ENCODE measurements at regions not wholly inside any gene's neighbourhood (a gene's known extent, or its start where the extent isn't known, plus 50 kb on each side); places are given as distances from the start of the nearest gene placed in this dataset.
"Not testable (repeated sequence)": the region's sequence is repeated elsewhere in the genome, so short reads cannot be mapped to it uniquely, and the experiment has no call there.

- Histone ChIP-seq H3K9ac (no peak overlapping the region), H3K27ac (no peak overlapping the region), H2AFZ (replicated peaks) (no peak overlapping the region), H3K4me2 (no peak overlapping the region), H3K9me3 (ENCODE audit: low read depth) (no peaks in the 10 kb centered on the region), H3K36me3 (no peaks in the 10 kb centered on the region), H3K4me1 (peaks cover 15% of the 10 kb centered on the region), H4K20me1 (ENCODE audit: low read depth) (no peaks in the 10 kb centered on the region), H3K27me3 (no peaks in the 10 kb centered on the region), H3K4me3 (no peak overlapping the region), H3K79me2 (ENCODE audit: low read depth) (no peaks in the 10 kb centered on the region), H3F3A (ENCODE audit: low read depth) (peaks cover 7% of the 10 kb centered on the region)
- peaks cover 3% of the 10 kb centered on the region for H3K9me3 Mint-ChIP-seq
- H3K4me3 Mint-ChIP-seq = no peak overlapping the region
- no peak overlapping the region for H3K27ac Mint-ChIP-seq
- TF ChIP-seq CTCF (IDR thresholded peaks at IDR 0.05) (no peak), EZH2phosphoT487 (IDR thresholded peaks at IDR 0.05) (no peak), EZH2 (IDR thresholded peaks at IDR 0.05) (no peak)
- H3K4me1 Mint-ChIP-seq = peaks cover 23% of the 10 kb centered on the region
- DNase-seq (ENCODE audit: low spot score) = no peak
- H3K27me3 Mint-ChIP-seq (ENCODE audit: insufficient read depth, low read depth) = peaks cover 2% of the 10 kb centered on the region
- H3K36me3 Mint-ChIP-seq = no peaks in the 10 kb centered on the region
These were observed 162.4 kb upstream of the DAAM1 start for GRCh38 chr14:59026081-59026480.

- H3K27me3 ChIP-seq; H3K27ac Mint-ChIP-seq; H3K4me2 ChIP-seq; H3K27me3 Mint-ChIP-seq (ENCODE audit: insufficient read depth, low read depth); H3K36me3 ChIP-seq; H3K36me3 Mint-ChIP-seq; H3F3A ChIP-seq (ENCODE audit: low read depth); H3K27ac ChIP-seq; H3K4me3 ChIP-seq; H4K20me1 ChIP-seq (ENCODE audit: low read depth); H2AFZ ChIP-seq (replicated peaks); H3K9ac ChIP-seq; H3K79me2 ChIP-seq (ENCODE audit: low read depth); H3K9me3 Mint-ChIP-seq; H3K9me3 ChIP-seq (ENCODE audit: low read depth); DNase-seq (ENCODE audit: low spot score): not testable (repeated sequence)
- peaks cover 15% of the 10 kb centered on the region for H3K4me1 ChIP-seq
- Mint-ChIP-seq H3K4me3 (peak overlapping the region; percentile 37), H3K4me1 (peaks cover 25% of the 10 kb centered on the region)
These were observed 161.8 kb upstream of the DAAM1 start for GRCh38 chr14:59026640-59027039.

GRCh38 chr14:59028476-59029202 is 159.8 kb upstream of the DAAM1 start:
- H3K4me1 Mint-ChIP-seq = peaks cover 25% of the 10 kb centered on the region
- peaks cover 15% of the 10 kb centered on the region for H3K4me1 ChIP-seq
- no peaks in the 10 kb centered on the region for H3K27me3 ChIP-seq
- H4K20me1 ChIP-seq (ENCODE audit: low read depth) = no peaks in the 10 kb centered on the region
- peak overlapping the region; percentile 46 for H3K4me2 ChIP-seq
- no peak overlapping the region for H3K9ac ChIP-seq
- H3K4me3 ChIP-seq = peak overlapping the region; percentile 12
- H3F3A ChIP-seq (ENCODE audit: low read depth) = peaks cover 7% of the 10 kb centered on the region
- no peaks in the 10 kb centered on the region for H3K36me3 Mint-ChIP-seq
- no peak overlapping the region for H3K4me3 Mint-ChIP-seq
- H3K9me3 ChIP-seq (ENCODE audit: low read depth) = no peaks in the 10 kb centered on the region
- no peaks in the 10 kb centered on the region for H3K36me3 ChIP-seq
- TF ChIP-seq EZH2 (IDR thresholded peaks at IDR 0.05) = no peak
- no peak for TF ChIP-seq EZH2phosphoT487 (IDR thresholded peaks at IDR 0.05)
- TF ChIP-seq CTCF (IDR thresholded peaks at IDR 0.05) = peak; percentile 84
- no peaks in the 10 kb centered on the region for H3K79me2 ChIP-seq (ENCODE audit: low read depth)
- peak overlapping the region; percentile 95 for H3K27ac Mint-ChIP-seq
- no peak overlapping the region for H3K27ac ChIP-seq
- peak; percentile 81 for DNase-seq (ENCODE audit: low spot score)
- H2AFZ ChIP-seq (replicated peaks) = peak overlapping the region; percentile 90
- H3K27me3 Mint-ChIP-seq (ENCODE audit: insufficient read depth, low read depth) = peaks cover 2% of the 10 kb centered on the region
- peaks cover 3% of the 10 kb centered on the region for H3K9me3 Mint-ChIP-seq

- H4K20me1 ChIP-seq (ENCODE audit: low read depth) = no peaks in the 10 kb centered on the region
- no peaks in the 10 kb centered on the region for H3K9me3 Mint-ChIP-seq
- no peak overlapping the region for H3K27ac Mint-ChIP-seq
- H3K4me2 ChIP-seq = no peak overlapping the region
- DNase-seq (ENCODE audit: low spot score) = no peak
- H3F3A ChIP-seq (ENCODE audit: low read depth) = peaks cover 7% of the 10 kb centered on the region
- H3K9me3 ChIP-seq (ENCODE audit: low read depth) = no peaks in the 10 kb centered on the region
- no peak overlapping the region for H3K4me3 ChIP-seq
- no peak overlapping the region for H2AFZ ChIP-seq (replicated peaks)
- H3K4me3 Mint-ChIP-seq = no peak overlapping the region
- H3K27ac ChIP-seq = no peak overlapping the region
- no peaks in the 10 kb centered on the region for H3K36me3 Mint-ChIP-seq
- no peak overlapping the region for H3K9ac ChIP-seq
- H3K4me1 ChIP-seq = peaks cover 15% of the 10 kb centered on the region
- no peaks in the 10 kb centered on the region for H3K27me3 ChIP-seq
- no peaks in the 10 kb centered on the region for H3K36me3 ChIP-seq
- TF ChIP-seq EZH2phosphoT487 (IDR thresholded peaks at IDR 0.05) (no peak), CTCF (IDR thresholded peaks at IDR 0.05) (no peak), EZH2 (IDR thresholded peaks at IDR 0.05) (no peak)
- peaks cover 25% of the 10 kb centered on the region for H3K4me1 Mint-ChIP-seq
- peaks cover 2% of the 10 kb centered on the region for H3K27me3 Mint-ChIP-seq (ENCODE audit: insufficient read depth, low read depth)
- H3K79me2 ChIP-seq (ENCODE audit: low read depth) = no peaks in the 10 kb centered on the region
These were observed 155.6 kb upstream of the DAAM1 start for GRCh38 chr14:59032826-59033225.

Data from neural progenitor cell (in vitro differentiated cells).